ENCODE measurements at regions not wholly inside any gene's neighbourhood (a gene's known extent, or its start where the extent isn't known, plus 50 kb on each side); places are given as distances from the start of the nearest gene placed in this dataset.
"Not testable (repeated sequence)": the region's sequence is repeated elsewhere in the genome, so short reads cannot be mapped to it uniquely, and the experiment has no call there.

DNA sequence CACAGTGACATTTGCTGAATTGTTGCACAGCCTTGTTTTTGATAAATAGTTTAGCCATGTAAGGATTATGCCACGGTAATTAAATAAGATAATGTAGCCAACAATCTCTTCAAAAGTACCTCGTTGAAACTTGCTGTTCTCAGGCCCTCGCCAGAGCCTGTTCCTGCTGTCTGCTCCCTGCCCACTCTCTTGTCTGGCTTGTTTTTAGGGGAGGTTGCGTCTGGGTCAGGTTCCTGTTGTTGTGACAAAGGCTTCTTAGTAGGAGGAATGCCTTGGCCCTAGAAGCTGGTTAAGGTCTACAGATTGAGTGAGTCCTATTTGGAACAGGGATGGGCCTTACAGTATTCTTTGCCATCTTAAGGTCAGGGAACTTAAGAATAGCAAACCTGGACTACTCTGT is 294.0 kb upstream of the NOTCH2NLA start:
- DNase-seq (ENCODE audit: low spot score in 2 of 2); intact Hi-C loops (cut with DNase I; ENCODE audit: low total_unique reads); H3K4me3 ChIP-seq (ENCODE audit: low read depth, poor library complexity, severe bottlenecking): not testable (repeated sequence)
- no CpG with 5 or more reads among the region's 4 CpGs for WGBS, 2 donors

GRCh38 chr1:146522345-146522744 is 293.5 kb upstream of the NOTCH2NLA start:
- no CpG with 5 or more reads among the region's 6 CpGs for WGBS, 2 donors
- intact Hi-C loops (cut with DNase I; ENCODE audit: low total_unique reads); DNase-seq (ENCODE audit: low spot score in 2 of 2); H3K4me3 ChIP-seq (ENCODE audit: low read depth, poor library complexity, severe bottlenecking): not testable (repeated sequence)

DNA sequence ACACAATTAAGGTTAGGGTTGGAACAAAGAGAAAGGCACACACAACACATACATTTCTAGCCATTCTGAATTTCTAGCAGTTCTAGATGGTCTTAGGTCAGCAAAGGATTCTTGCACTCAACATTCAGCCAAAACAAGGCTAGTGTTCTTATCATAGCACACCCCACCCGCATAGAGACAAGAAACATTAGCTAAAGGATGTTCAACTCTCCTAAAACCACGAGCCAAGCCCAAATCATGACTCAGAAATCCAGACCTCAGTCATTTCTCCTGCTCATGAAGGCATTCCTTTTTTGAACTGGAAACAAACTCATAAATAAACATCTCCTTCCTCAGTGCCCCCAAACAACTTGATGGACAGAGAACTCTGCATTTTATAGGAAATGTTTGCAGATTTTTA is 293.0 kb upstream of the NOTCH2NLA start:
- no CpG with 5 or more reads among the region's 2 CpGs for WGBS, 2 donors
- intact Hi-C loops (cut with DNase I; ENCODE audit: low total_unique reads): not testable (repeated sequence)

GRCh38 chr1:146513754-146514153 is 284.9 kb upstream of the NOTCH2NLA start:
- WGBS, 2 donors: no CpG with 5 or more reads among the region's 4 CpGs
- DNase-seq (ENCODE audit: low spot score in 2 of 2); intact Hi-C loops (cut with DNase I; ENCODE audit: low total_unique reads): not testable (repeated sequence)

More for the DNA sequence above, 293.0 kb upstream of the NOTCH2NLA start:
- H3K4me3 ChIP-seq (ENCODE audit: low read depth, poor library complexity, severe bottlenecking); DNase-seq (ENCODE audit: low spot score in 2 of 2): not testable (repeated sequence)

DNA sequence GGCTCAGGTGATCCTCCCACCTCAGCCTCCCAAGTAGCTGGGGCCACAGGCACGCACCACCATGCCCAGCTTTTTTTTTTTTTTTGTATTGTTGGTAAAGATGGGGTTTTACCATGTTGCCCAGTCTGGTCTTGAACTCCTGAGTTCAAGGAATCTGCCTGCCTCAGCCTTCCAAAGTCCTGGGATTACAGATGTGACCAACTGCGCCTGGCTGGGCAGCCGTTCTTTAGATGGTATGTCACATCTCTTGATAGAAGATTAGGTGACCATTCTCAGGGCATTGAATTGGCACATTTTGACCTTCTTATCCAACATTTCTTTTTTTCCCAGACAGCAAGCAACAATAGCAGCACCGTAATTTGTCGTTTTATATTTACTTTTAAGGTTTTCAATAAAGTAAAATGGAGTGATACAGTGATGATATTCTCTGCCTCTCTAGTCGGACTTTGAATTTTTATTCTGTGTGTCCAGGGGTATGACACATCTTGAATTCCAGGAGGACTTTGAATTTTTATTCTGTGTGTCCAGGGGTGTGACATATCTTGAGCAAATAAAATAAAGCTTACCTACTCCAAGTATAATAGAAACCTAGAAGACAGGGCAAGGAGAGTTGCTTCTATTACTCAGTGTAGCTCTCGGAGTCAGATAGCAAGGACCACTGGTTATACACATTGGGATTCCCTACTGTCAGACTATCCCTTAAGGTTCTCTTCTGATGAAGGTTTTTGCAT is 282.4 kb upstream of the NOTCH2NLA start:
- H3K4me3 ChIP-seq (ENCODE audit: low read depth, poor library complexity, severe bottlenecking); intact Hi-C loops (cut with DNase I; ENCODE audit: low total_unique reads): not testable (repeated sequence)
- no CpG with 5 or more reads among the region's 7 CpGs for WGBS, 2 donors
- peak in 1 of 2 donors; percentile 61 for DNase-seq (ENCODE audit: low spot score in 2 of 2)

More at GRCh38 chr1:146513754-146514153, 284.9 kb upstream of the NOTCH2NLA start:
- H3K4me3 ChIP-seq (ENCODE audit: low read depth, poor library complexity, severe bottlenecking): not testable (repeated sequence)

DNA sequence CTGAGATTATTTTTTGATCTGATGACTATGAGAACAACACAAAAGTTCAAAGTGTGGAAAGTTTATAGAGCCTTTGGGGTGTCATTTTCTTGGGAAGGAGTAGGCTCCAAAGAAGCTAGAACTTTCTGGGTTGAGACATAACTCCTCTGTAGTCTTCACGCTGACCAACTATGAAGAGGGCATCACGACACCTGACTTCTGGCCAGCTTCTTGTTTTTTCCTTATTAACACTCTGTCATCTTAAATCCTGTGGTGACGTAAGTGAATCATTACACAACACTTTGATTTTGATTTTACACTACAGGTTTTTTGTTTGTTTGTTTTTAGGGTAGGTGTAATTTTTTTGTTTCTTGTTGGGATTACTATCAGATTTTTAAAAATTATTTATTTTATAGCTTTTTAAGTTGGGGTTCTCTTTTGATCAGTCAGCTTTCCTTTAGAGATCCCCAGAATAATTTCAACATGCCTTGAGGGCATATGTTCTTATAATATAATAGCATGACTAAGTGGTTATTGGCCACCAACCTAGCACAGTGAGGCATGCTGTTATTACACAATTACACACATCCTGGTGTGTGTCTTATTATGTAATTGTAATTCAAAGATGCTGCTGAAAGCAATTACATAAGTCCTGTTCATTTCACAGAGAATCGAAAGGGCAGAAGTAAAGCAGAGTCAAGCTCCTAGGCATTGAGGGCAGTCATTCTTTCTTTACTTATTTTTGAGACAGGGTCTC is 281.6 kb upstream of the NOTCH2NLA start:
- H3K4me3 ChIP-seq (ENCODE audit: low read depth, poor library complexity, severe bottlenecking); intact Hi-C loops (cut with DNase I; ENCODE audit: low total_unique reads); DNase-seq (ENCODE audit: low spot score in 2 of 2): not testable (repeated sequence)
- no CpG with 5 or more reads among the region's 4 CpGs for WGBS, 2 donors

DNA sequence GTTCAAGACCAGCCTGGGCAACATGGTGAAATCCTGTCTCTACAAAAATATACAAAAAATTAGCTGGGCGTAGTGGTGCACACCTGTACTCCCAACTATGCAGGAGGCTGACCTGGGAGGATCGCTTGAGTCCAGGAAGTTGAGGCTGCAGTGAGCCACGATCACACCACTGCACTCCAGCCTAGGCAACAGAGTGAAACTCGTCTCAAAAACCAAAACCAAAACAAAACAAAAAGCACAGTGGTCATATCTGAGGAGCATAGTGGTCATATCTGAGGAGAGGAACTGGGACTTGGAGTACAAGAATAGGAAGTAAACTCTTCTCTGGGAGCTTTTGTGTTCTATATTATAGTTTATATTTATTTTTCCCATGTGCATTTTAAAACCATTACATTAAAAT is 275.3 kb upstream of the NOTCH2NLA start:
- intact Hi-C loops (cut with DNase I; ENCODE audit: low total_unique reads); H3K4me3 ChIP-seq (ENCODE audit: low read depth, poor library complexity, severe bottlenecking); DNase-seq (ENCODE audit: low spot score in 2 of 2): not testable (repeated sequence)
- WGBS, 2 donors: 69 to 87% methylated on average over 1 to 2 of the region's 4 CpGs

GRCh38 chr1:146487555-146487954 is 258.7 kb upstream of the NOTCH2NLA start:
- WGBS, 2 donors: no CpG with 5 or more reads among the region's 6 CpGs
- H3K4me3 ChIP-seq (ENCODE audit: low read depth, poor library complexity, severe bottlenecking); intact Hi-C loops (cut with DNase I; ENCODE audit: low total_unique reads); DNase-seq (ENCODE audit: low spot score in 2 of 2): not testable (repeated sequence)

- DNase-seq (ENCODE audit: low spot score in 2 of 2); H3K4me3 ChIP-seq (ENCODE audit: low read depth, poor library complexity, severe bottlenecking); intact Hi-C loops (cut with DNase I; ENCODE audit: low total_unique reads): not testable (repeated sequence)
- 50% methylated on average over 1 of the region's 24 CpGs; no CpG with 5 or more reads in 1 of the 2 donors for WGBS, 2 donors
Observed at GRCh38 chr1:146487155-146487554, 258.3 kb upstream of the NOTCH2NLA start.

GRCh38 chr1:146486300-146487014 is 257.6 kb upstream of the NOTCH2NLA start:
- intact Hi-C loops (cut with DNase I; ENCODE audit: low total_unique reads); DNase-seq (ENCODE audit: low spot score in 2 of 2); H3K4me3 ChIP-seq (ENCODE audit: low read depth, poor library complexity, severe bottlenecking): not testable (repeated sequence)
- WGBS, 2 donors: 14 to 21% methylated on average over 10 to 14 of the region's 35 CpGs

- intact Hi-C loops (cut with DNase I; ENCODE audit: low total_unique reads); H3K4me3 ChIP-seq (ENCODE audit: low read depth, poor library complexity, severe bottlenecking); DNase-seq (ENCODE audit: low spot score in 2 of 2): not testable (repeated sequence)
- WGBS, 2 donors: 73 to 80% methylated on average over 1 of the region's 2 CpGs
Observed at GRCh38 chr1:146484195-146484594, 255.4 kb upstream of the NOTCH2NLA start.

DNA sequence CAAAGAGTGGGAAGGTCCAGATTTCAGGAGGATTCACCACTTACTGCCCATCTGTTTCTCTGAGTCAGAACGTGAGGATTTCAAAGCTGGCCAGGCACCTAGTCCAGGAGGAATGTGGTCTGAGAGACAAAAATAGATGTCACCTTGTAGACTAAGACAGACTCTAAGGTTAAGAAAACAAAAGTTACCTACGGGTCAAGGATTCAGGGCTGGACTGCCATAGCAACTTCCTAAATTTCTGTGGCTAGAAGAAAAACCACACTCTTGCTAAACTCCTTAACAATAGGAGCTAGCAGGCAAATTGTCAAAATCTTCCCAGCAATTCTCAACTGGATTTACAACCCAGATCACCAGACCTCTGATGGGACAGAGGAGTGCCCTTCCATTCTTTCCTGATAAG is 250.4 kb upstream of the NOTCH2NLA start:
- 67 to 80% methylated on average over 1 to 2 of the region's 2 CpGs for WGBS, 2 donors
- DNase-seq (ENCODE audit: low spot score in 2 of 2); intact Hi-C loops (cut with DNase I; ENCODE audit: low total_unique reads): not testable (repeated sequence)

DNA sequence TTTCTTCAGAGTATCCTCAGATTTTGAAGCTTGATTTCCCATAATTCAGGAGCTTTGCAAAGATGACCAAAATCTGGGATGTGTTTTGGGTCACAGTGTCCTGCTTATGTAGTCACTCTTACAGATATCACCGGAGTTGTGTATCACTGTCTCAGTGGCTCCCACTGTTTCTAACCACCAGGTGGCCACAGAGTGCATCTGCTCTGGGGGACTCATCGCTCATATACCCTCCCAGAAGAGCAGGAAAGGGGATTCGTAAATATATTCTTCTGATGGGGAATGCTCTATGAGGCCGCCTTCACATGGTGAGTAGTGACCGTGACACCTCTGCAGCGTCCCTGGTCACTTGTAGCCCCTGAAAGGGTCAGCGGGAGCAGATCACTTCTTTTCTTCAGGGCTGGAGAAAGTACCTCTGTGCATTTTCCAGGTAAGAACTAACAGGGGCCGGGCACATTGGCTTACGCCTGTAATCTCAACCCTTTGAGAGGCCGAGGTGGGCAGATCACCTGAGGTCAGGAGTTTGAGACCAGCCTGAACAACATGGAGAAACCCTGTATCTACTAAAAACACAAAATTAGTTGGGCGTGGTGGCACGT is 249.4 kb upstream of the NOTCH2NLA start:
- intact Hi-C loops (cut with DNase I; ENCODE audit: low total_unique reads); H3K4me3 ChIP-seq (ENCODE audit: low read depth, poor library complexity, severe bottlenecking): not testable (repeated sequence)
- WGBS, 2 donors: 49 to 55% methylated on average over 12 of the region's 12 CpGs
- DNase-seq (ENCODE audit: low spot score in 2 of 2): peak in 1 of 2 donors; percentile 14

More for the DNA sequence above, 250.4 kb upstream of the NOTCH2NLA start:
- H3K4me3 ChIP-seq (ENCODE audit: low read depth, poor library complexity, severe bottlenecking): not testable (repeated sequence)

GRCh38 chr1:146475086-146475485 is 246.3 kb upstream of the NOTCH2NLA start:
- intact Hi-C loops (cut with DNase I; ENCODE audit: low total_unique reads); H3K4me3 ChIP-seq (ENCODE audit: low read depth, poor library complexity, severe bottlenecking); DNase-seq (ENCODE audit: low spot score in 2 of 2): not testable (repeated sequence)
- 58 to 66% methylated on average over 4 of the region's 4 CpGs for WGBS, 2 donors
